ENCODE measurements at regions not wholly inside any gene's neighbourhood (a gene's known extent, or its start where the extent isn't known, plus 50 kb on each side); places are given as distances from the start of the nearest gene placed in this dataset.
"Not testable (repeated sequence)": the region's sequence is repeated elsewhere in the genome, so short reads cannot be mapped to it uniquely, and the experiment has no call there.

- no peak for DNase-seq
Measured at GRCh38 chr9:106058460-106058859, 364.1 kb downstream of the TMEM38B start.

DNA sequence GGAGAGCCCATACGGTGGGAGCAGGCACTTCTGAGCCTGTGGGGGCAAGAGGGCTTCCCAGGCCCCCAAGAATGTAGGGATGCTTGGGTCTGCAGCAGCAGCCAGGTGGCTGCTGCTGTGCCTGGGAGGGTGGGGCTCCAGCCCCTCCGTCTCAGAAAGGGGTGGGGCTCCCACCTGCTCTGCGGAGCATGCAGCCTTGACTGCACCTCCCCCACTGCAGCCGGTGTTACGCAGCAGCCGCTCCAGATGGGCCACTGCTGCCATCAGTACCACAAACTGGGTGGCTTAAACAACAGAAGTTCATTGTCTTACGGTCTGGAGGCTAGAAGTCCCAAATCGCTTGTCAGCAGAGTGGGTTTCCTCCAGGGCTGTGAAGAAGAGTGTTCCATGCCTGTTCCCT is 365.5 kb downstream of the TMEM38B start:
- no peak for DNase-seq

DNA sequence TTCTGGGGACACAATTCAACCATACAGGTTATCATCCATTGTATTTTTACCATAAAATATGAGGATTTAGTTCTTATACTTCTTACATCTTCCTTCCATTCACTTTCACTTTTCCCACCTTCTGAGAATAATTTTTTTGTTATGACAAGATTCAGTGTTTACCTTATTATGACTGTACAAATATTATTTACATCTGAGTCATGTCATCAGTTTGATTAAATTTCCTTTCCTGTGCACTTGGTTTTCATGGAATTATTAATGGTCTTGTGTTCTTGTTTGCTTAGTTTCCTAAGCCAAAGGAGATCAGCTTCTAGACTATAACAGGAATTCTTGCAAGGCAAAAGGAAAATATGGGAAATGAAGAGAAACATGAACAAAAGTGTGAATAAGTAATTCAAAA is 366.5 kb downstream of the TMEM38B start:
- no peak for DNase-seq

GRCh38 chr9:106062250-106062649 is 367.9 kb downstream of the TMEM38B start:
- no peak for DNase-seq

DNA sequence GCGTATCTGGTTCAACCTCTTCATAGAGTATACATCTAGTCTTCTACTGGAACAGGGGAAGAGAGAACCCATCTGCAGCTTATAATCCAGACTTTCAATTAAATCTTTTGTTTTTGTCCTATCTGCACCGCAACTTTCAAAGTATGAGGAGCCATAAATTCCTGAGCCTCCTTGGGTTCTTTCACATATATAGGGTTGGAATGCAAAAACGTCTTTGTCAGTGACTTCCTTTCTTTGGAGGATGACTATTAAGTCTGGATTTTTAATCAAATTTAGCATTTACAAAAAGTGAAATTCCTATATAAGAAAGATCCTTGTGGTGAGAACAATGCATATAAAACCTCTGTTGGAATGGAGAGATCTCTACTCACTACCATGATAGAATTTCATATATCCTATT is 370.8 kb downstream of the TMEM38B start:
- DNase-seq: no peak

DNA sequence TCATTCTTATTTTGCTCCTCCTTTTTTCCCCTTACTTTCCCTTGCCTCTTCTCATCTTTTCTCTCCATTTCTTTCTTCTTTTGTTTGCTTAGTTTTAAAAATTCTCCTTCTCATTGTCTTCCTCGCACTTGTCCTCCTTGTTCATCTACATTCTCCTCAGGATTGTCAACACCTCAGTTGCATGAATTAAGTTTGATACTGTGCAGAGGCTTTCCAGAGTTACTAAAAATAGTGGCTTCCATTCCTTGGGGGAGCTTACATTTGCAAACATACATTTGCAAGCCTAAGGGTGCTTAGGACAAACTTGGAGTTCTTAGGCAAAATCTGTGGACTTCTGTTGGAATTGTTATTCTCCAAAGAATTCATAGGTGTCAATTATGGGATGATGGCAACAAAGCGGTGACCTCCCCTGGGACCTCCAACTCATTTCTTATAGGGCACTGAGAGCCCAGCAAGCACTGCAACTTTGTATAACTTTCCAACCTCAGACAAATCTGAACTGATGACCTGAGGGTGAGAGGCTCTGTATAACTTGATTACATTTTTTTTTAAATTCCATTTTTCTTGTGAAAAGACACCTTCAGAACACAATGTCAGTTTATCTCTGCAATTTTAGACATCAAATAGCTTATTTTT is 371.4 kb downstream of the TMEM38B start:
- no peak for DNase-seq

DNA sequence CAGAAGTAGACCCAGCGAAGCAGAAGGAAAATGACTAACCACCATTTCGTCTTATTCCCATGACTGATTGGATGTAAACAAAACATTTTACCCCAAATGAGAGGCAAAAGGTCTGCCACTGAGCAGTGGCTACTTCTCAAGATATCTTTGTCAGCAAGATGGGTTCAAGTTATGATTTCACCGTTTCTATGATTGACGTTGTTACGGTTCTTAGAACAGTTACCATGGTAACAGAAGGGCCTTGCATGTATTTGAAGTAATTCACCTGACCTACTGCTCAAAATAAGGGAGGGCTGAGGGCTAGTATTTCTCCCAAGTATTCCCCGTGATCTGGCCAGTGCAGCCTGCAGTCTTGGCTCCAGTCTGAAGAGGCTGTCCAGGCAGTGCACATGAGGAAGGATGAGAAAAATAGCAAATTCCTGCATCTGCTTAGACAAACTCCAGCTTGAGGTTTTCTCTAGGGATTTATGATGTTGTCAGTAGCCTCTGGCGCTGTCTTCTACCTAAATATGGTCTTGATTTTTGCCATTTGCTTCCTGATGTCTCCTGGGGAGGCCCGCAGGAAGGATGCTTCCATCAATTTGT is 372.7 kb downstream of the TMEM38B start:
- DNase-seq: no peak

DNA sequence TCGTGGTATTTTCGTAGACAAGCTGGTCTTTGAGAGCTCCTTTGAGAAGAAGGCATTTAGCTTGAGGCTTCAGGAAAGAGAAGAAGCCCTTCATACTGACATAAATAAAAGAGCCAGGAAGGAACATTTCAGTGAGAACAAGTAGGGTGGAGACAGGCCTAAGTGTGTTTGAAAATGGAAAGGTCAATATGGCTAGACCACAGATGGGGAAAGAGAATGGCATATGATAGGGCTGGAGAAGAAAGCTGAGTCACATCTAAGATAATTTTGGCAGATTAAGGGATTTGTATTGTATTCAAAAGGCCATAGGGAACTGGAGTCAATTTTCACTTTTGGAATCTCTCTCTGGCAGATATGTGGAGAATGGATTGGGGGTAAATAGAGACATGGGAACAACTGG is 374.9 kb downstream of the TMEM38B start:
- no peak for DNase-seq

DNA sequence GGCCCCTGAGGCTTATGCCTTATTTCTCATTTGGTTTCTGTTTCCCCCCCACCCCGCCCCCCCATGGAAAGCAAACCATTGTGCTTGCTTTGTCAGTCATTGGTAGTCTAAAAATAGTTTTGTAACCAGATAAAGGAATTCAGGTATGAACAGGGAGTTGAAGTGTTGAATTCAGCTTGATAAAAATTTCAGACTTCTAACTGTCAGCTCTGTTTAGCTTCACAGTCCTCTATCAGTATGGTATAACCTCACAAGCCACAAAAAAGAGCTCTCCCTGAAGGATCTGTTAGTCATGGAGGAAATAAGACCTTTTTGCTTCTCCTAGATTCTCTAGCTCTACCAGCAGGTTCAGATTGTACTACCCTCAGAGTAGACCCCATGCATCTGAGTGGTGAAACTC is 378.1 kb downstream of the TMEM38B start:
- no peak for DNase-seq

DNA sequence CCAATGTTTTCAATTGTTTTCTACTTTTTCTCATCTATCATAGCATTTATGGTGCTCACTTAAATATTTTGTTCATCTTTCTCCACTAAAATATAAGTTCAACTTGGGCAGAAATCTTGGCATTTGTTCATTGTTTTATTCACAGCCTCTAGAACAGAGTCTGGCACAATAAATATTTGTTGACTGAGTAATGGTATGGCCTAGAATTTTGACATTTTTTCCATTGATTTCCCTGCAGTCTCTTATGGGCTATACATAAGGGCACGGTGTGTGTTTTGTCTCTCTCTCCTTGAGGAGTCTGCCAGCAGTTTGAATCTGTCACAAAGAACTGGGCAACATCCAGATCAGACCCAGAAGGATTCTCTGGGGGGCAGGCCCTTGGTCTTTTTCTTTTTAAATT is 379.7 kb downstream of the TMEM38B start:
- no peak for DNase-seq

GRCh38 chr9:106075236-106075959 is 381.1 kb downstream of the TMEM38B start:
- DNase-seq: no peak

- no peak for DNase-seq
Measured at GRCh38 chr9:106075960-106076327, 381.6 kb downstream of the TMEM38B start.

GRCh38 chr9:106076711-106077110 is 382.4 kb downstream of the TMEM38B start:
- DNase-seq: no peak

- no peak for DNase-seq
Measured at GRCh38 chr9:106077731-106078130, 383.4 kb downstream of the TMEM38B start.

GRCh38 chr9:106082621-106083020 is 388.3 kb downstream of the TMEM38B start:
- DNase-seq: no peak

- no peak for DNase-seq
Measured at GRCh38 chr9:106084702-106085101, 390.4 kb downstream of the TMEM38B start.

- no peak for DNase-seq
Measured at GRCh38 chr9:106085479-106085878, 391.1 kb downstream of the TMEM38B start.

- DNase-seq: no peak
Measured at GRCh38 chr9:106092083-106092482, 397.7 kb downstream of the TMEM38B start.

DNA sequence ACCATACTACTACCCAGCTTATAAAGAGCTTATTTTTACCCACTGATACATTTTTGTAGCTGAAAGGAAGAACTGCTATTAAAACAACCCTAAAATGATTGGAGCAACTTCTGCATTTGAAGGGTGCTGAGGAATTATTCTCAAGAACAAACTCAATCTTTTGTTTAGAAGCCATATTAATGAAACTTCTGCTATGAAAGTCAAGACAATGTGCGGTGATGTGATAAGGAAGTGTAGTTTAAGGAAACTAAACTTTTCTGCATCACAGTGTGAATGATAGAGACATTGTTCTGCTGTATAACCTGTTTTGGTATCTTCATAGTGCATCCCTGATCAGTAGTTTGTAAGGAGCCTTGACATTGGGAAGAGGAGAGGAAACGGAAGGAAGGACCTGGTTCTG is 408.5 kb downstream of the TMEM38B start:
- DNase-seq: no peak

DNA sequence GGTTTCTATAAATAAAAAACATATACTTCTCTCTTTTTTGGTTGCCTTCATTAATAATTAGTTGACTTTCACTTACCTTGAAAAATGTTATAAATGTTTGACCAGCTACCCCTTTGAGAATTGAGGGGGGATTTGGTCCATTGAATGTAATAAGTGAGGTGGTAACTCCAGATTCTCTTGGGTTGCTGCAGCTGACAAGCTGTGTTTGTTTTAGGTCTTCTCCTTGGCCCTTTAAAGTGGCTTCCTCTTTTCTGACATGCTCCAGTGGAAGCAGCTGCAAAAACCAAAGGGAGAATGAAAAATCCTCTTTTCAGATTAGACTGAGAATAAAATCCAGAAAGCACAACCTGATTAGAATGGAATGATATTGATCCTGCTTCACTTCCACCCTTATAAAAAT is 410.5 kb downstream of the TMEM38B start:
- no peak for DNase-seq

DNA sequence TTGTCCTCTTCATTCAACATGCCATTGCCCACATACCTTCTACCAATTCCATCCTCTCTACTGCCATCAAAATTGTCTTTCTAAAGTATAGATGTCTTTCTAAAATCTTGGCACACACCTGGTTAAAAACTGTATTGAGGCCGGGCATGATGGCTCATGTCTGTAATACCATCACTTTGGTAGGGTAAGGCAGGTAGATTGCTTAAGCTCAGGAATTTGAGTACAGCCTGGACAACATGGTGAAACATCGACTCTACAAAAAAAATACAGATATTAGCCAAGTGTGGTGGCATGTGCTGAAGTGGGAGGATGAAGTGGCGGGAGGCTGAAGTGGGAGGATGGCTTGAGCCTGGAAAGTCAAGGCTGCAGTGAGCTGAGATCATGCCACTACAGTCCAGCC is 412.1 kb downstream of the TMEM38B start:
- no peak for DNase-seq

- DNase-seq: no peak
Measured at GRCh38 chr9:106107716-106108115, 413.4 kb downstream of the TMEM38B start.

- DNase-seq: not testable (repeated sequence)
Measured at GRCh38 chr9:106109706-106110105, 415.4 kb downstream of the TMEM38B start.

DNA sequence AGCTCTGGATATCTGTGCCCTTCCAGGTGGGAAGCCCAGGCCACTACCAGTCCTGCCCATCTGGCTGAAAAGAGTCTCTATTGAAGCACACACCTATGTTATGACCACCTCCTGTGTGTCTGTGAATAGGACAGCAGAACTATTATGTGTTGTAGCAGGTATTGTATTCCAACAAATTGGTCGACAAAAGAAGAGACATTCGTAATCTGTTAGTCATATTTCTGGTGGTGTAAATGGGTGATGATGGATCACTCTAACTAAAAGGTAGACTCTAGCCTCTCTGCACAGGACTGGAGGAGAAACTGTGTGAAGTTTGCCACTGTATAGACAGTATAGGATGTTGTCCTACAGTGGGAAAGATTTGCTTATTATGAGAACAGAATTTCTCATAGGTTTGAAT is 416.1 kb downstream of the TMEM38B start:
- DNase-seq: no peak

All from stimulated activated CD4-positive, alpha-beta T cell treated with anti-CD3 and anti-CD28 coated beads, Interleukin-15, amount 100 ng/mL, for 24 hours (primary cell).